Astrocyte of the cerebellum (primary cell): ENCODE measurements at regions not wholly inside any gene's neighbourhood (a gene's known extent, or its start where the extent isn't known, plus 50 kb on each side); places are given as distances from the start of the nearest gene placed in this dataset.

Experiments
- DNase-seq: peaks from one replicate; pipeline ENCODE4 v3.0.0-alpha.2; 2011; ENCODE audit warnings: low read depth
- H3K4me3 ChIP-seq: 2 replicates; pipeline ENCODE4 v1.5.1; 2011; ENCODE audit warnings: mild to moderate bottlenecking, low read depth, low read length, moderate library complexity
- CTCF ChIP-seq: IDR thresholded peaks from 2 replicates; pipeline ENCODE4 v1.5.1; 2012; ENCODE audit warnings: low read length, low read depth, moderate library complexity, mild to moderate bottlenecking; ENCODE audit errors: missing control alignments
- in situ Hi-C: cut with HindIII; loops from 2 replicates; pipeline ENCODE4 v1.10.0; 2017; ENCODE audit warnings: low sequenced_read_pairs

GRCh38 chr15:54915380-54915779 is 281.4 kb downstream of the RSL24D1 start:
- TF ChIP-seq CTCF = no peak
- in situ Hi-C loops = no loop called here
- H3K4me3 ChIP-seq = no peak overlapping the region
- DNase-seq = no peak

GRCh38 chr15:54884312-54884711 is 312.4 kb downstream of the RSL24D1 start:
- no peak overlapping the region for H3K4me3 ChIP-seq
- in situ Hi-C loops = no loop called here
- no peak for DNase-seq
- TF ChIP-seq CTCF = no peak

GRCh38 chr15:54859982-54860381 is 336.8 kb downstream of the RSL24D1 start:
- no peak for TF ChIP-seq CTCF
- in situ Hi-C loops = no loop called here
- no peak overlapping the region for H3K4me3 ChIP-seq
- DNase-seq = no peak

GRCh38 chr15:54854667-54855066 is 342.1 kb downstream of the RSL24D1 start:
- TF ChIP-seq CTCF = no peak
- DNase-seq = no peak
- in situ Hi-C loops = no loop called here

GRCh38 chr15:54850101-54850500 is 346.6 kb downstream of the RSL24D1 start:
- in situ Hi-C loops = no loop called here
- no peak for TF ChIP-seq CTCF
- DNase-seq = no peak
- no peak overlapping the region for H3K4me3 ChIP-seq

More at GRCh38 chr15:54854667-54855066, 342.1 kb downstream of the RSL24D1 start:
- H3K4me3 ChIP-seq = no peak overlapping the region

- TF ChIP-seq CTCF = no peak
- no peak overlapping the region for H3K4me3 ChIP-seq
- in situ Hi-C loops = no loop called here
- DNase-seq = no peak
Observed at GRCh38 chr15:54843006-54843405, 353.7 kb downstream of the RSL24D1 start.
